ENCODE measurements at regions not wholly inside any gene's neighbourhood (a gene's known extent, or its start where the extent isn't known, plus 50 kb on each side); places are given as distances from the start of the nearest gene placed in this dataset.
A peak's percentile ranks its signal among the peaks of the same experiment; 100 is the strongest.
"Not testable (repeated sequence)": the region's sequence is repeated elsewhere in the genome, so short reads cannot be mapped to it uniquely, and the experiment has no call there.

- no peak for DNase-seq
Observed at GRCh38 chr12:31906557-31907301, 52.5 kb upstream of the RESF1 start.

- no peak for DNase-seq
Observed at GRCh38 chr12:31903025-31903424, 56.2 kb upstream of the RESF1 start.

- no peak for DNase-seq
Observed at GRCh38 chr12:31900271-31900670, 58.9 kb upstream of the RESF1 start.

- no peak for DNase-seq
Observed at GRCh38 chr12:31899109-31899508, 60.1 kb upstream of the RESF1 start.

- no peak for DNase-seq
Observed at GRCh38 chr12:31897781-31898503, 61.3 kb upstream of the RESF1 start.

GRCh38 chr12:31897092-31897491 is 62.1 kb upstream of the RESF1 start:
- not testable (repeated sequence) for DNase-seq

GRCh38 chr12:31896514-31897039 is 62.6 kb upstream of the RESF1 start:
- DNase-seq, result peak in 1 of 58 donors; percentile 4

GRCh38 chr12:31895449-31896150 is 63.6 kb upstream of the RESF1 start:
- DNase-seq, result no peak

GRCh38 chr12:31890295-31891285 is 68.6 kb upstream of the RESF1 start:
- DNase-seq, result no peak

GRCh38 chr12:31887109-31887811 is 72.0 kb upstream of the RESF1 start:
- no peak for DNase-seq

- not testable (repeated sequence) for DNase-seq
Observed at GRCh38 chr12:31882682-31883081, 76.5 kb upstream of the RESF1 start.

GRCh38 chr12:31880340-31880739 is 78.9 kb upstream of the RESF1 start:
- DNase-seq, result peak in 2 of 58 donors; percentile 19 to 27

- no peak for DNase-seq
Observed at GRCh38 chr12:31877884-31878283, 81.3 kb upstream of the RESF1 start.

GRCh38 chr12:31876568-31877424 is 82.4 kb upstream of the RESF1 start:
- DNase-seq, result peak in 1 of 58 donors; percentile 1

GRCh38 chr12:31875609-31875964 is 83.6 kb upstream of the RESF1 start:
- no peak for DNase-seq

GRCh38 chr12:31874961-31875608 is 84.1 kb upstream of the RESF1 start:
- peak in 1 of 58 donors; percentile 2 for DNase-seq

- DNase-seq, result no peak
Observed at GRCh38 chr12:31872831-31873604, 86.2 kb upstream of the RESF1 start.

GRCh38 chr12:31869972-31870371 is 89.2 kb upstream of the RESF1 start:
- DNase-seq, result no peak

Measured in anterior cingulate cortex (tissue), 58 donors.